Osteocyte (in vitro differentiated cells): ENCODE measurements at regions not wholly inside any gene's neighbourhood (a gene's known extent, or its start where the extent isn't known, plus 50 kb on each side); places are given as distances from the start of the nearest gene placed in this dataset.

ENCODE experiments used
- DNase-seq: peaks from one replicate; pipeline ENCODE4 v3.0.0; 2021; ENCODE audit warnings: mixed read lengths; ENCODE audit not compliant: unreplicated experiment; ENCODE audit errors: extremely low spot score
- H3K27ac Mint-ChIP-seq: one replicate; pipeline ENCODE4 v1.8.0; 2021; ENCODE audit warnings: mild to moderate bottlenecking, mixed read lengths; ENCODE audit not compliant: unreplicated experiment
- H3K27me3 Mint-ChIP-seq: one replicate; pipeline ENCODE4 v1.8.0; 2021; ENCODE audit warnings: mixed read lengths; ENCODE audit not compliant: unreplicated experiment
- H3K36me3 Mint-ChIP-seq: one replicate; pipeline ENCODE4 v1.8.0; 2021; ENCODE audit warnings: mixed read lengths; ENCODE audit not compliant: unreplicated experiment
- H3K4me1 Mint-ChIP-seq: one replicate; pipeline ENCODE4 v1.8.0; 2021; ENCODE audit warnings: mixed read lengths; ENCODE audit not compliant: unreplicated experiment
- H3K4me3 Mint-ChIP-seq: one replicate; pipeline ENCODE4 v1.8.0; 2021; ENCODE audit warnings: mild to moderate bottlenecking, moderate library complexity, mixed read lengths; ENCODE audit not compliant: unreplicated experiment
- H3K9me3 Mint-ChIP-seq: one replicate; pipeline ENCODE4 v1.8.0; 2021; ENCODE audit warnings: mixed read lengths; ENCODE audit not compliant: unreplicated experiment
- TF ChIP-seq, protein P1 (sequence below): fragments of 200-600 bp; sonication (generic); IDR thresholded peaks from 2 replicates; pipeline ENCODE4 v1.5.0; 2021; ENCODE audit warnings: antibody characterized with exemption, mild to moderate bottlenecking, moderate library complexity

DNA sequence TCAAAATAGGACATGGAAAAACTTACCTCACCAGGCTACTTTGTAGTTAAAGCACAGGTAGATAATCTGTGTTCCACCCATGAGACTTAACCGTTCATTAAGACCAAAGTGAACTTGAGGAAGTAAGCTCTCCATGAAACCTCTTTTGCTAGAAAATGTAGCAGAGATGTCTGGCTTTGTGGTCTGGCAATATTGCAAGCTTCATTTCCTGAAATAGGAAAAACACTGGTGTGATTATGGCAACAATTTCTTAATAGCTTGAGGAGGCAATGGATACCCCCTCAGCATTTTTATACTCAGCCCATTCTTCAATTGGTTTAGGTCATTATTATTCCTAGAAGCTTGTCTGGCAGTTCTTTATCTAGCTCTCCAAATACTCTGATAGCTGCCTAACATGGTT is 957.3 kb downstream of the IGSF11 start:
- Mint-ChIP-seq H3K27ac (no peak overlapping the region), H3K4me3 (no peak overlapping the region), H3K4me1 (no peaks in the 10 kb centered on the region), H3K9me3 (peaks cover 16% of the 10 kb centered on the region), H3K27me3 (peaks cover 2% of the 10 kb centered on the region), H3K36me3 (no peaks in the 10 kb centered on the region)
- TF ChIP-seq, protein P1, sequence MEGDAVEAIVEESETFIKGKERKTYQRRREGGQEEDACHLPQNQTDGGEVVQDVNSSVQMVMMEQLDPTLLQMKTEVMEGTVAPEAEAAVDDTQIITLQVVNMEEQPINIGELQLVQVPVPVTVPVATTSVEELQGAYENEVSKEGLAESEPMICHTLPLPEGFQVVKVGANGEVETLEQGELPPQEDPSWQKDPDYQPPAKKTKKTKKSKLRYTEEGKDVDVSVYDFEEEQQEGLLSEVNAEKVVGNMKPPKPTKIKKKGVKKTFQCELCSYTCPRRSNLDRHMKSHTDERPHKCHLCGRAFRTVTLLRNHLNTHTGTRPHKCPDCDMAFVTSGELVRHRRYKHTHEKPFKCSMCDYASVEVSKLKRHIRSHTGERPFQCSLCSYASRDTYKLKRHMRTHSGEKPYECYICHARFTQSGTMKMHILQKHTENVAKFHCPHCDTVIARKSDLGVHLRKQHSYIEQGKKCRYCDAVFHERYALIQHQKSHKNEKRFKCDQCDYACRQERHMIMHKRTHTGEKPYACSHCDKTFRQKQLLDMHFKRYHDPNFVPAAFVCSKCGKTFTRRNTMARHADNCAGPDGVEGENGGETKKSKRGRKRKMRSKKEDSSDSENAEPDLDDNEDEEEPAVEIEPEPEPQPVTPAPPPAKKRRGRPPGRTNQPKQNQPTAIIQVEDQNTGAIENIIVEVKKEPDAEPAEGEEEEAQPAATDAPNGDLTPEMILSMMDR = no peak
- no peak for DNase-seq

- Mint-ChIP-seq H3K36me3 (no peaks in the 10 kb centered on the region), H3K4me3 (no peak overlapping the region), H3K9me3 (no peaks in the 10 kb centered on the region), H3K4me1 (no peaks in the 10 kb centered on the region), H3K27ac (no peak overlapping the region), H3K27me3 (peaks cover 2% of the 10 kb centered on the region)
- TF ChIP-seq, protein P1 = no peak
- no peak for DNase-seq
Observed at GRCh38 chr3:118080889-118081288, 953.8 kb downstream of the IGSF11 start.

GRCh38 chr3:118088696-118089095 is 946.0 kb downstream of the IGSF11 start:
- TF ChIP-seq, protein P1 = no peak
- Mint-ChIP-seq H3K27ac (no peak overlapping the region), H3K36me3 (no peaks in the 10 kb centered on the region), H3K4me3 (no peak overlapping the region), H3K4me1 (no peaks in the 10 kb centered on the region), H3K27me3 (no peaks in the 10 kb centered on the region), H3K9me3 (peaks cover 6% of the 10 kb centered on the region)
- no peak for DNase-seq

DNA sequence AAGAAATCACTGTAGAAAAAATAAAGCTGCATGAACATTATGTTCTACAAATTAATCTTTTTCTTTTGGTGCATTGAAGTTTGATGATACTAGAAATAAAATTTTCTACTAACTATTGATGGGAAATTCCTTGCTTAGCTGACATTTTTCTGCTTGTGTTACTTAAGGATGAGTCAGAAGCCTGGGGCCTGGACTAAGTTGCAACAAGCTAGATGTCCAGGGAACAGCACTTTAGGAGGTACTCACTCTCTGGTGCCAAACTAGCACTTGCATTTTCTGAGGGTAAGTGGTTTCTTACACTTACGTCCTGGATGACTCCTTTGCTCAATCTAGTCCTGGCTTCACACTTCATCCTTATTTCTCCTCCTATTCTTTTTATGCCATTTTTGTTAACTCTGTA is 945.1 kb downstream of the IGSF11 start:
- Mint-ChIP-seq H3K27me3 (no peaks in the 10 kb centered on the region), H3K27ac (no peak overlapping the region), H3K4me1 (no peaks in the 10 kb centered on the region), H3K9me3 (peaks cover 6% of the 10 kb centered on the region), H3K4me3 (no peak overlapping the region), H3K36me3 (no peaks in the 10 kb centered on the region)
- DNase-seq = no peak
- TF ChIP-seq, protein P1 = no peak

- Mint-ChIP-seq H3K27ac (no peak overlapping the region), H3K27me3 (peaks cover 5% of the 10 kb centered on the region), H3K9me3 (peaks cover 5% of the 10 kb centered on the region), H3K36me3 (no peaks in the 10 kb centered on the region), H3K4me1 (no peaks in the 10 kb centered on the region), H3K4me3 (no peak overlapping the region)
- TF ChIP-seq, protein P1 = no peak
- DNase-seq = no peak
Observed at GRCh38 chr3:118097226-118097625, 937.4 kb downstream of the IGSF11 start.
